ENCODE measurements at regions not wholly inside any gene's neighbourhood (a gene's known extent, or its start where the extent isn't known, plus 50 kb on each side); places are given as distances from the start of the nearest gene placed in this dataset.
A peak's percentile ranks its signal among the peaks of the same experiment; 100 is the strongest.

GRCh38 chr12:87441511-87441910 lies 587.7 kb downstream of the C12orf50 start:
- H3K36me3 ChIP-seq (ENCODE audit: low read depth) = no peaks in the 10 kb centered on the region
- H3F3A ChIP-seq (ENCODE audit: insufficient read depth) = peaks cover 7% of the 10 kb centered on the region; the same call in 1 of the 2 replicates
- no peaks in the 10 kb centered on the region for H3K9me3 ChIP-seq (ENCODE audit: low read depth)
- H3K4me1 ChIP-seq (ENCODE audit: insufficient read depth) = peaks cover 14% of the 10 kb centered on the region
- TF ChIP-seq EZH2 (IDR thresholded peaks at IDR 0.05; ENCODE audit: insufficient read depth, poor library complexity, severe bottlenecking) (no peak), EZH2phosphoT487 (IDR thresholded peaks at IDR 0.05; ENCODE audit: insufficient read depth, low read depth) (no peak)
- no peaks in the 10 kb centered on the region for H3K9me2 ChIP-seq (ENCODE audit: insufficient read depth)
- H3K9ac ChIP-seq = no peak overlapping the region
- no peak overlapping the region for H2AFZ ChIP-seq
- 74 to 80% methylated on average over 3 of the region's 3 CpGs for WGBS, 2 experiments (ENCODE audit: low coverage in 1 of 2, low lambda C conversion rate in 2 of 2, missing lambda C conversion rate in 2 of 2)
- H3K27ac ChIP-seq = no peak overlapping the region
- no peaks in the 10 kb centered on the region for H4K20me1 ChIP-seq (ENCODE audit: insufficient read depth)
- H3K4me2 ChIP-seq (ENCODE audit: unreplicated experiment) = no peak overlapping the region
- H3K79me2 ChIP-seq (ENCODE audit: insufficient read depth) = no peaks in the 10 kb centered on the region
- H3K27me3 ChIP-seq (replicated peaks; ENCODE audit: insufficient read depth) = no peaks in the 10 kb centered on the region
- no peak overlapping the region for H3K4me3 ChIP-seq
- no peak for DNase-seq
- in situ Hi-C loops (cut with MboI) = no loop called here

- no peak overlapping the region for H3K9ac ChIP-seq
Observed at GRCh38 chr12:87439990-87440827, 589.0 kb downstream of the C12orf50 start.

GRCh38 chr12:87430444-87430843 lies 598.8 kb downstream of the C12orf50 start:
- Histone ChIP-seq H3K27me3 (replicated peaks; ENCODE audit: insufficient read depth) (no peaks in the 10 kb centered on the region), H3K27ac (no peak overlapping the region), H4K20me1 (ENCODE audit: insufficient read depth) (no peaks in the 10 kb centered on the region), H3K4me3 (no peak overlapping the region), H3K9me2 (ENCODE audit: insufficient read depth) (no peaks in the 10 kb centered on the region), H3K9me3 (ENCODE audit: low read depth) (no peaks in the 10 kb centered on the region), H3F3A (ENCODE audit: insufficient read depth) (no peaks in the 10 kb centered on the region), H3K4me1 (ENCODE audit: insufficient read depth) (no peaks in the 10 kb centered on the region), H3K36me3 (ENCODE audit: low read depth) (no peaks in the 10 kb centered on the region), H3K9ac (no peak overlapping the region), H3K4me2 (ENCODE audit: unreplicated experiment) (no peak overlapping the region), H3K79me2 (ENCODE audit: insufficient read depth) (no peaks in the 10 kb centered on the region), H2AFZ (no peak overlapping the region)
- TF ChIP-seq EZH2phosphoT487 (IDR thresholded peaks at IDR 0.05; ENCODE audit: insufficient read depth, low read depth) = no peak
- no peak for TF ChIP-seq EZH2 (IDR thresholded peaks at IDR 0.05; ENCODE audit: insufficient read depth, poor library complexity, severe bottlenecking)
- in situ Hi-C loops (cut with MboI) = no loop called here
- DNase-seq = no peak

More at GRCh38 chr12:87439990-87440827, 589.0 kb downstream of the C12orf50 start:
- H3K27me3 ChIP-seq (replicated peaks; ENCODE audit: insufficient read depth) = no peaks in the 10 kb centered on the region
- H3K9me2 ChIP-seq (ENCODE audit: insufficient read depth) = no peaks in the 10 kb centered on the region
- TF ChIP-seq EZH2 (IDR thresholded peaks at IDR 0.05; ENCODE audit: insufficient read depth, poor library complexity, severe bottlenecking) (no peak), EZH2phosphoT487 (IDR thresholded peaks at IDR 0.05; ENCODE audit: insufficient read depth, low read depth) (0 out of 2 replicates have a peak, but pooled peaks have one; percentile 30)
- H2AFZ ChIP-seq = no peak overlapping the region; the same call in 1 of the 2 replicates
- no peaks in the 10 kb centered on the region for H3K79me2 ChIP-seq (ENCODE audit: insufficient read depth)
- H3K27ac ChIP-seq = peak overlapping the region; percentile 33; the same call in 1 of the 2 replicates
- H3K4me1 ChIP-seq (ENCODE audit: insufficient read depth) = peaks cover 14% of the 10 kb centered on the region
- H3F3A ChIP-seq (ENCODE audit: insufficient read depth) = peaks cover 7% of the 10 kb centered on the region; the same call in 1 of the 2 replicates
- H3K9me3 ChIP-seq (ENCODE audit: low read depth) = no peaks in the 10 kb centered on the region
- DNase-seq = peak; percentile 93
- H3K4me3 ChIP-seq = no peak overlapping the region
- no peaks in the 10 kb centered on the region for H4K20me1 ChIP-seq (ENCODE audit: insufficient read depth)
- 1 to 2% methylated on average over 2 of the region's 2 CpGs for WGBS, 2 experiments (ENCODE audit: low coverage in 1 of 2, low lambda C conversion rate in 2 of 2, missing lambda C conversion rate in 2 of 2)
- no peaks in the 10 kb centered on the region for H3K36me3 ChIP-seq (ENCODE audit: low read depth)
- in situ Hi-C loops (cut with MboI) = no loop called here
- H3K4me2 ChIP-seq (ENCODE audit: unreplicated experiment) = no peak overlapping the region

GRCh38 chr12:87428701-87429277 lies 600.4 kb downstream of the C12orf50 start:
- in situ Hi-C loops (cut with MboI) = no loop called here
- H3K36me3 ChIP-seq (ENCODE audit: low read depth) = no peaks in the 10 kb centered on the region
- TF ChIP-seq EZH2phosphoT487 (IDR thresholded peaks at IDR 0.05; ENCODE audit: insufficient read depth, low read depth) = no peak
- no peak for TF ChIP-seq EZH2 (IDR thresholded peaks at IDR 0.05; ENCODE audit: insufficient read depth, poor library complexity, severe bottlenecking)
- no peaks in the 10 kb centered on the region for H3K9me3 ChIP-seq (ENCODE audit: low read depth)
- no peak overlapping the region for H3K27ac ChIP-seq
- H3F3A ChIP-seq (ENCODE audit: insufficient read depth) = no peaks in the 10 kb centered on the region
- H3K9ac ChIP-seq = no peak overlapping the region
- DNase-seq = peak; percentile 58
- H3K9me2 ChIP-seq (ENCODE audit: insufficient read depth) = no peaks in the 10 kb centered on the region
- H2AFZ ChIP-seq = no peak overlapping the region
- H3K27me3 ChIP-seq (replicated peaks; ENCODE audit: insufficient read depth) = no peaks in the 10 kb centered on the region
- H4K20me1 ChIP-seq (ENCODE audit: insufficient read depth) = no peaks in the 10 kb centered on the region
- WGBS, 2 experiments (ENCODE audit: low coverage in 1 of 2, low lambda C conversion rate in 2 of 2, missing lambda C conversion rate in 2 of 2) = 14 to 22% methylated on average over 1 of the region's 1 CpG
- H3K4me2 ChIP-seq (ENCODE audit: unreplicated experiment) = no peak overlapping the region
- no peaks in the 10 kb centered on the region for H3K4me1 ChIP-seq (ENCODE audit: insufficient read depth)
- H3K4me3 ChIP-seq = no peak overlapping the region
- H3K79me2 ChIP-seq (ENCODE audit: insufficient read depth) = no peaks in the 10 kb centered on the region
